LNCaP clone FGC (cell line): ENCODE measurements at regions not wholly inside any gene's neighbourhood (a gene's known extent, or its start where the extent isn't known, plus 50 kb on each side); places are given as distances from the start of the nearest gene placed in this dataset.

ENCODE experiments used
- DNase-seq: peaks from one replicate; pipeline ENCODE4 v3.0.0-alpha.2; 2011; ENCODE audit warnings: low read depth
- H3K4me3 ChIP-seq: 2 replicates; pipeline ENCODE4 v1.5.1; 2011; ENCODE audit warnings: mild to moderate bottlenecking, low read depth, low read length, control low read depth
- CTCF ChIP-seq: IDR thresholded peaks from 2 replicates; pipeline ENCODE4 v1.5.1; 2012; ENCODE audit warnings: mild to moderate bottlenecking; ENCODE audit not compliant: control insufficient read depth, insufficient read depth; ENCODE audit errors: extremely low read depth

- H3K4me3 ChIP-seq: no peak overlapping the region
- DNase-seq: no peak
- TF ChIP-seq CTCF: no peak
Measured at GRCh38 chr6:122207061-122207460, 192.4 kb upstream of the HSF2 start.

GRCh38 chr6:122207794-122208193, 191.7 kb upstream of the HSF2 start:
- no peak for DNase-seq
- H3K4me3 ChIP-seq: no peak overlapping the region
- no peak for TF ChIP-seq CTCF

- DNase-seq: no peak
- no peak for TF ChIP-seq CTCF
- H3K4me3 ChIP-seq: no peak overlapping the region
Measured at GRCh38 chr6:122214605-122215318, 184.7 kb upstream of the HSF2 start.

DNA sequence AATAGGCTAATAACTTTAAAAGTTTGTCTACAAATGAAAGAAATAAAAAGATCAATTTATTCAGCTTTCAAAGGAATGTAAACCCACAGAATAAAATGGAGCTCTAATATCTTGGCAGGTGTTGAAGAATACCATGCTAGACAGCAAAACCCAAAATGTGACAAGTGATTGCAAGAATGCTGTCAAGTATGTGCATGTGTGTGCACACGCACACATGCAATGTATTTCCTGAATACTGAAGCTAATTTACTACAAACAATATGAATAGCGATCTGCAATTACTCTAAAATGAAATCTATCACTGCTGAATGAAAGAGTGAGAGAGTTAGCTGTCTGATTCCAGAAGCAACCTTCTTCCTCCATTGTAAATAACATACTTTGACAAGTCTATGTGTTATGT, 179.2 kb upstream of the HSF2 start:
- TF ChIP-seq CTCF: no peak
- DNase-seq: no peak
- H3K4me3 ChIP-seq: no peak overlapping the region

- no peak for DNase-seq
- no peak for TF ChIP-seq CTCF
- no peak overlapping the region for H3K4me3 ChIP-seq
Measured at GRCh38 chr6:122222761-122223160, 176.7 kb upstream of the HSF2 start.

- no peak for TF ChIP-seq CTCF
Measured at GRCh38 chr6:122223251-122223650, 176.2 kb upstream of the HSF2 start.

GRCh38 chr6:122238861-122239260, 160.6 kb upstream of the HSF2 start:
- DNase-seq: no peak
- TF ChIP-seq CTCF: no peak
- H3K4me3 ChIP-seq: no peak overlapping the region

More at GRCh38 chr6:122223251-122223650, 176.2 kb upstream of the HSF2 start:
- H3K4me3 ChIP-seq: no peak overlapping the region
- no peak for DNase-seq
